ENCODE measurements at regions not wholly inside any gene's neighbourhood (a gene's known extent, or its start where the extent isn't known, plus 50 kb on each side); places are given as distances from the start of the nearest gene placed in this dataset.

- DNase-seq = no peak
Observed at GRCh38 chr1:194616835-194617234, 1430.4 kb upstream of the B3GALT2 start.

GRCh38 chr1:194602184-194602583 lies 1415.8 kb upstream of the B3GALT2 start:
- no peak for DNase-seq

- no peak for DNase-seq
Observed at GRCh38 chr1:194600716-194601115, 1414.3 kb upstream of the B3GALT2 start.

GRCh38 chr1:194598098-194598497 lies 1411.7 kb upstream of the B3GALT2 start:
- no peak for DNase-seq

GRCh38 chr1:194586302-194586701 lies 1399.9 kb upstream of the B3GALT2 start:
- no peak for DNase-seq

GRCh38 chr1:194584052-194584451 lies 1397.6 kb upstream of the B3GALT2 start:
- no peak for DNase-seq

- DNase-seq = no peak
Observed at GRCh38 chr1:194570476-194570875, 1384.1 kb upstream of the B3GALT2 start.

GRCh38 chr1:194568610-194569009 lies 1382.2 kb upstream of the B3GALT2 start:
- no peak for DNase-seq

- no peak for DNase-seq
Observed at GRCh38 chr1:194548071-194548470, 1361.7 kb upstream of the B3GALT2 start.

- DNase-seq = no peak
Observed at GRCh38 chr1:194544012-194544411, 1357.6 kb upstream of the B3GALT2 start.

GRCh38 chr1:194538453-194538852 lies 1352.0 kb upstream of the B3GALT2 start:
- no peak for DNase-seq

- no peak for DNase-seq
Observed at GRCh38 chr1:194537521-194537920, 1351.1 kb upstream of the B3GALT2 start.

- no peak for DNase-seq
Observed at GRCh38 chr1:194535369-194535768, 1349.0 kb upstream of the B3GALT2 start.

GRCh38 chr1:194534784-194535183 lies 1348.4 kb upstream of the B3GALT2 start:
- no peak for DNase-seq

- DNase-seq = no peak
Observed at GRCh38 chr1:194533641-194534040, 1347.2 kb upstream of the B3GALT2 start.

GRCh38 chr1:194517567-194517966 lies 1331.2 kb upstream of the B3GALT2 start:
- DNase-seq = no peak

GRCh38 chr1:194515916-194516315 lies 1329.5 kb upstream of the B3GALT2 start:
- DNase-seq = no peak

GRCh38 chr1:194512957-194513356 lies 1326.5 kb upstream of the B3GALT2 start:
- DNase-seq = no peak

GRCh38 chr1:194512345-194512744 lies 1325.9 kb upstream of the B3GALT2 start:
- DNase-seq = no peak

GRCh38 chr1:194503209-194503608 lies 1316.8 kb upstream of the B3GALT2 start:
- DNase-seq = no peak

GRCh38 chr1:194495434-194495833 lies 1309.0 kb upstream of the B3GALT2 start:
- DNase-seq = no peak

GRCh38 chr1:194487172-194487571 lies 1300.8 kb upstream of the B3GALT2 start:
- no peak for DNase-seq

- DNase-seq = no peak
Observed at GRCh38 chr1:194485432-194485831, 1299.0 kb upstream of the B3GALT2 start.

GRCh38 chr1:194478731-194479130 lies 1292.3 kb upstream of the B3GALT2 start:
- DNase-seq = no peak

- DNase-seq = no peak
Observed at GRCh38 chr1:194477908-194478307, 1291.5 kb upstream of the B3GALT2 start.

- no peak for DNase-seq
Observed at GRCh38 chr1:194476872-194477271, 1290.5 kb upstream of the B3GALT2 start.

Data from stimulated activated CD4-positive, alpha-beta T cell treated with anti-CD3 and anti-CD28 coated beads, Interleukin-12 subunit alpha, Interleukin-12 subunit beta, amount 100 ng/mL, for 4 hours (primary cell).